ENCODE measurements at regions not wholly inside any gene's neighbourhood (a gene's known extent, or its start where the extent isn't known, plus 50 kb on each side); places are given as distances from the start of the nearest gene placed in this dataset.

DNA sequence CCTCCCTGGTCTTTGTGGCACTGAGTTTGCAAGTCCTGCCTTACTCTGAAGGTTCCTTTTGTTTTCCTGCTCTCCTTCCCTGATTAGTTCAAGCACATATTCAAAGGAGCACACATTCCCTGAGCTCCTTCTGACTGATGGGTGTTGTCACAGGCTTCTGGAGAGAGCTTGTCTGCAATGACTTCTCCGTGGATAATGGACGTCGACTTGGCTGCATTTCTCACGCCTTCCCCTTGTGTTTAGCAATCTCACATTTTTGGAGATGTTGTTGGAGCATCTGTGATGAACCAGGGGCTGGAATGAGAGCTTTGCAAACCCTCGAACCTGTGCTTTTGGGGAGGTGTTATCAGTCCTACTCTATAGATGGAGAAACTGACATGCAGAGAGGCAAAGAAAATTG lies 375.4 kb upstream of the PROK2 start:
- TF ChIP-seq, protein P1, sequence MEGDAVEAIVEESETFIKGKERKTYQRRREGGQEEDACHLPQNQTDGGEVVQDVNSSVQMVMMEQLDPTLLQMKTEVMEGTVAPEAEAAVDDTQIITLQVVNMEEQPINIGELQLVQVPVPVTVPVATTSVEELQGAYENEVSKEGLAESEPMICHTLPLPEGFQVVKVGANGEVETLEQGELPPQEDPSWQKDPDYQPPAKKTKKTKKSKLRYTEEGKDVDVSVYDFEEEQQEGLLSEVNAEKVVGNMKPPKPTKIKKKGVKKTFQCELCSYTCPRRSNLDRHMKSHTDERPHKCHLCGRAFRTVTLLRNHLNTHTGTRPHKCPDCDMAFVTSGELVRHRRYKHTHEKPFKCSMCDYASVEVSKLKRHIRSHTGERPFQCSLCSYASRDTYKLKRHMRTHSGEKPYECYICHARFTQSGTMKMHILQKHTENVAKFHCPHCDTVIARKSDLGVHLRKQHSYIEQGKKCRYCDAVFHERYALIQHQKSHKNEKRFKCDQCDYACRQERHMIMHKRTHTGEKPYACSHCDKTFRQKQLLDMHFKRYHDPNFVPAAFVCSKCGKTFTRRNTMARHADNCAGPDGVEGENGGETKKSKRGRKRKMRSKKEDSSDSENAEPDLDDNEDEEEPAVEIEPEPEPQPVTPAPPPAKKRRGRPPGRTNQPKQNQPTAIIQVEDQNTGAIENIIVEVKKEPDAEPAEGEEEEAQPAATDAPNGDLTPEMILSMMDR (IDR thresholded peaks at IDR 0.05) = no peak
- no peak overlapping the region for H3K27ac ChIP-seq
- no peak for DNase-seq
- no peak overlapping the region for H3K4me3 ChIP-seq
- intact Hi-C loops (cut with DNase I; ENCODE audit: low total_unique reads) = no loop called here
- no peaks in the 10 kb centered on the region for H3K27me3 ChIP-seq
- H3K36me3 ChIP-seq = no peaks in the 10 kb centered on the region
- H3K9me3 ChIP-seq = no peaks in the 10 kb centered on the region
- H3K4me1 ChIP-seq = peaks cover 0 to 13% (median 5%) of the 10 kb centered on the region in 4 donors

DNA sequence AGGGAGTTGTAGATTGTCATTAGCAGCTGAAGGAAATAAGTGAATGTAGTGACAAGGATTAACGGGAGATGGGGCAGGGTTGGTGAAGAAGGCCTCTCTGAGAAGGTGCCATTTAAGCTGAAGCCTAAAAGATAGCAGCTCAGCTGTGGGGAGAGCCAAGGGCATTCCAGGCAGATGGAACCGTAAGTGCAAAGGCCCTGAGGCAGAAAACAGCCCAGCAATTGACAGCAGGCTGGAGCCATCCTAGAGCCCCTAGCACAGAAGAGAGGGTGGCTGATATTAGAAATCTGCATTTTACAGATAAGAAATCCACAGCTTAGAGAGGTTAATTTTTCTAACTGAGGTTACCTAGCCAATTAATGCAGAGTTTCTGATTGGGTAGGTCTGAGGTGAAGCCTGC lies 374.5 kb upstream of the PROK2 start:
- peaks cover 0 to 21% (median 14%) of the 10 kb centered on the region in 4 donors for H3K4me1 ChIP-seq
- H3K36me3 ChIP-seq = no peaks in the 10 kb centered on the region
- H3K27ac ChIP-seq = no peak overlapping the region
- DNase-seq = no peak
- intact Hi-C loops (cut with DNase I; ENCODE audit: low total_unique reads) = no loop called here
- H3K27me3 ChIP-seq = no peaks in the 10 kb centered on the region
- H3K4me3 ChIP-seq = no peak overlapping the region
- TF ChIP-seq, protein P1 (IDR thresholded peaks at IDR 0.05) = no peak
- no peaks in the 10 kb centered on the region for H3K9me3 ChIP-seq

DNA sequence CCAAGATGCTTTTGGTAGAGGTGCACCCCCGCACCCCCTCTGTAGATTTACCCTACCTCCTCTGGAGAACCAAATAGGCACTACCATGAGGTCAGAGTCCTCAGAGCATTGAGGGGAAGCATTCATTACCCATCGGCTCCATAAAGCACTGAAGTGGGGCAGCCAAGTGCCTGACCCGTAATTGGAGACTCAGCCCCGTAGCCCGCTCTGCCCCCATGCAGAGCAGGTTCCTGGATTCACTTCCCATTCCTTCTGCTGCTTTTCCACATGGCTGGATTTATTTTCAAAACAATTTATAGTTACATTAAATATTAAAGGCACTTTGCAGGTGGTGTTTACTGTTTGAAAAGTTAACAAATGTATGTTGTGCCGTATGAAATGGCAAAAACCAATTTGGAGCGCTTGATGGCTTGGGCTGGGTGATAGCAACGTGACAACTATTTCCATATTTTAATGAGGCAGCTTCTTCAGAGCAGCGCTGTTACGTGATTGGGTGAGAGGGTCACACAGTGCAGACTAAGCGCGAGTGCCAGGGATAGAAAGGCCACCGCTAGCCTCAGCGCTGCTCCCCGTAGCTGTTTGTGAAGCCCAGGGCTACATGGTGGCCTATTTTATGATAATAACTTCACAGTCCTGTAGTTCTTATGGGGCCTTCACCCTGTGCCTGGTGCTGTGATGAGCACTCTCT lies 373.8 kb upstream of the PROK2 start:
- TF ChIP-seq, protein P1 (IDR thresholded peaks at IDR 0.05) = no peak
- Histone ChIP-seq H3K36me3 (no peaks in the 10 kb centered on the region), H3K4me1 (peaks cover 0 to 27% (median 15%) of the 10 kb centered on the region in 4 donors), H3K4me3 (no peak overlapping the region), H3K27ac (no peak overlapping the region), H3K27me3 (no peaks in the 10 kb centered on the region), H3K9me3 (no peaks in the 10 kb centered on the region)
- intact Hi-C loops (cut with DNase I; ENCODE audit: low total_unique reads) = no loop called here
- DNase-seq = no peak

DNA sequence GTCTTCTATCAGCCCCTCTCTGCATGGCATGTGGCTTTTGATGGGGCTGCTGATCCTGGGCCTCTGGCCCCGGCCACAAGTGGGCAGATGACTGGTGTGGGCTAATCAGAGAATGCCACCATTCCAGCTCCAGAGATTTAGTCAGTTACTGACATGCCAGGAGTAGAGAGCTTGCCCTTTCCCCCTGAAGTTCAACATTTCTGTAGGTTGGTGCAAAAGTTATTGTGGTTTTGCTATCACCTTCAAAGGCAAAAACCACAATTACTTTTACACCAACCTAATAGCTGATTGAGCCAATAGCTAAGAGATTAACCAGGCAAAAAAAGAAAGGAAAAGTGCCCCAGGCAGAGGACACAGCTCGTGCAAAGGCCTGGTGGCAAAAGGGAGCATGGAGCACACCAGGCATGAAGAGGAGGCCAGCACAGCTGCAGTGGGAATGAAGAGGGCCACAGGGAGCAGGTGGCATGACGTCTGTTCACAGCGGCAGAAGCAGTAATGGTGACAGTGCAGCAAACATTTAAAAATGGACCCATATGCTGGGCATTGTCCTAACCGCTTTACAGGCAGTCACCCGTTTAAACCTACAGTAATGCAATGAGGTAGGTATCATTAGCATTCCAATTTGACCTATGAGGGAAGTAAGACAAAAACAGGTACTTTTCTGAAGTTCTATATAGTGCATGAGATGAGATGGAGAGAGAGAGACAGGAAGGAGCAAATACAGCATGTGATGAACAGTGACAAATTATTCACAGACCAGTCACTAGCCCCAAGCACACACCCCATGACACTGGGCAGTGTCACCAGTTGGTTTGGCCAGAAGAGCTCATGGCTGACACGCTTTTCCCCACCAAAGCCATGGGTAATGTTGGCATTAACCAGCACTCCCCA lies 373.0 kb upstream of the PROK2 start:
- no peaks in the 10 kb centered on the region for H3K36me3 ChIP-seq
- peaks cover 0 to 35% (median 23%) of the 10 kb centered on the region in 4 donors for H3K4me1 ChIP-seq
- TF ChIP-seq, protein P1 (IDR thresholded peaks at IDR 0.05) = no peak
- no peak for DNase-seq
- intact Hi-C loops (cut with DNase I; ENCODE audit: low total_unique reads) = no loop called here
- H3K27me3 ChIP-seq = no peaks in the 10 kb centered on the region
- no peak overlapping the region for H3K4me3 ChIP-seq
- no peaks in the 10 kb centered on the region for H3K9me3 ChIP-seq
- H3K27ac ChIP-seq = no peak overlapping the region

DNA sequence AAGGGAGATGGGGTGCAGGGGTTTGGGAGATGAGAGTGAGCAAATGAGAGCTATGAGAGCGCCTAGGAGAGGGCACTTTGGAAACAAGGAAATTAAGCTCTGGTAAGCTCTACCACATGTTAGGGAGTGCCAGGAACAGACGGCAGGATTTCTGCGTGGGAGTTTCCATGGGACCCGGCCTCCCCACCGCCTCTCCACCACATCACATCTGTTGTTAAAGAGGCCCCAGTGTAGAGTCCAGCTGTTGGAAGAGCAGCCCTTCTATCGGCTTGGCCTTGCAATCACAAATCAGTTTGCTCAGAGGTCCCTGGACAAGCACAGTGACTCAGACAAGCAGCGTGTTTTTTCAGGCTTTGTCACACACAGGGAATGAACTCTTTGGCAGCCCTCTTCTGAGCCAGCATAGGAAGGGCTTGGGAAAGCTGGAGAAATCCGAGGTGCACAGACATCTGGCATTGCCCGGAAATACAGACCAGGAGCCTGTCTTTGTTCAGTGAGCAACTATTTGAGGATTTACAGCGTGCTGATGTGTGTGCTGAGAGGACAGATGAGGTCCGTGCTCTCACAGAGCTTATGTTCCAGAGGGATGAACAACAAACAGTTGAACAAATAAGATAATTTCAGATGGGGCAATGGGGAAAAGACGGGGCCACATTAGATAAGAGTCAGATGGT lies 370.6 kb upstream of the PROK2 start:
- Histone ChIP-seq H3K4me1 (peaks cover 0 to 48% (median 38%) of the 10 kb centered on the region in 4 donors), H3K27me3 (no peaks in the 10 kb centered on the region), H3K9me3 (no peaks in the 10 kb centered on the region), H3K27ac (peak overlapping the region; percentile 74 to 80), H3K4me3 (no peak overlapping the region), H3K36me3 (no peaks in the 10 kb centered on the region)
- intact Hi-C loops (cut with DNase I; ENCODE audit: low total_unique reads) = no loop called here
- DNase-seq = peak; percentile 84 to 91
- TF ChIP-seq, protein P1 (IDR thresholded peaks at IDR 0.05) = no peak

Data from tibial artery (tissue), 4 donors.